Skeletal muscle cell (primary cell): ENCODE measurements at regions not wholly inside any gene's neighbourhood (a gene's known extent, or its start where the extent isn't known, plus 50 kb on each side); places are given as distances from the start of the nearest gene placed in this dataset.
"Not testable (repeated sequence)": the region's sequence is repeated elsewhere in the genome, so short reads cannot be mapped to it uniquely, and the experiment has no call there.

Experiments used
- DNase-seq: peaks from one replicate; pipeline ENCODE4 v3.0.0-alpha.2; 2010; ENCODE audit warnings: low read depth
- H3K4me3 ChIP-seq: 2 replicates; pipeline ENCODE4 v1.5.1; 2011; ENCODE audit warnings: low read depth, mild to moderate bottlenecking, control low read depth, low read length, moderate library complexity

DNA sequence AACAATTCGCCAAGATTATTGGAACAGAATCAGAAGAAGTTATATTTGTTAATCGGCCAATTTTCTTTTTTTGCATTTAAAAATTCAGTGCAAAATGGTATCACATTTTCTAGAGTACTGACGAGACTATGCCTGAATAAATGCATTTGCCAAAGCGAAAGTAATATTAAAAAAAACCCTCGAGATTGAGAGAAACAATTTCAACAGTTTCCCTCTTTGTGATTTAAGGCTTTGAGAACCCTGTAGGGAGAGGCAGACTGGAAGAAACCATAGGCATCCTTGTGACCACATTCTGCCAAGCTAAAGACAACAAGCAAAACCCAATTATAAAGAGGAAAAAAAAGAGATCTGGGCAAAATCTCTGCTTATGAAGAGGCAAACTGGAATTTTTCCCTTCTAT is 218.1 kb upstream of the GK2 start:
- no peak for DNase-seq

DNA sequence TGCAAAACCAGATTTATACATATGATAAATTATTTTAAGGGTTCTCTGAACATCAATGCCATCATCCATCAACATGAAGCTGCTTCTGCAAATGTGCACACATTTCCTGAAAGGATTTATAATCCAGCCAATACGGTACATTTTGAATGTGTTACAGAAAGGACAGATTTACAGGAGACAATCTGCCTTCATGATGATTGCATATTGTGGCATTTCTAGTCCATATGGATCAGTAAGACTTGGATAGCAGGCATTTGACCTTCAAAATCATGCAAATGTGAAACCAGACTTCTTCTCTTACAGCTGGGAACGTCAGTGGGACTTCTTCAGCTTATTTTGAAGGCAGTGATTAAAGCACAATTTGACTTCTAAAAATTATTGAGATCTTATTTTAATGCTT is 217.3 kb upstream of the GK2 start:
- DNase-seq, result no peak
- H3K4me3 ChIP-seq, result no peak overlapping the region

More for the DNA sequence above, 218.1 kb upstream of the GK2 start:
- no peak overlapping the region for H3K4me3 ChIP-seq

DNA sequence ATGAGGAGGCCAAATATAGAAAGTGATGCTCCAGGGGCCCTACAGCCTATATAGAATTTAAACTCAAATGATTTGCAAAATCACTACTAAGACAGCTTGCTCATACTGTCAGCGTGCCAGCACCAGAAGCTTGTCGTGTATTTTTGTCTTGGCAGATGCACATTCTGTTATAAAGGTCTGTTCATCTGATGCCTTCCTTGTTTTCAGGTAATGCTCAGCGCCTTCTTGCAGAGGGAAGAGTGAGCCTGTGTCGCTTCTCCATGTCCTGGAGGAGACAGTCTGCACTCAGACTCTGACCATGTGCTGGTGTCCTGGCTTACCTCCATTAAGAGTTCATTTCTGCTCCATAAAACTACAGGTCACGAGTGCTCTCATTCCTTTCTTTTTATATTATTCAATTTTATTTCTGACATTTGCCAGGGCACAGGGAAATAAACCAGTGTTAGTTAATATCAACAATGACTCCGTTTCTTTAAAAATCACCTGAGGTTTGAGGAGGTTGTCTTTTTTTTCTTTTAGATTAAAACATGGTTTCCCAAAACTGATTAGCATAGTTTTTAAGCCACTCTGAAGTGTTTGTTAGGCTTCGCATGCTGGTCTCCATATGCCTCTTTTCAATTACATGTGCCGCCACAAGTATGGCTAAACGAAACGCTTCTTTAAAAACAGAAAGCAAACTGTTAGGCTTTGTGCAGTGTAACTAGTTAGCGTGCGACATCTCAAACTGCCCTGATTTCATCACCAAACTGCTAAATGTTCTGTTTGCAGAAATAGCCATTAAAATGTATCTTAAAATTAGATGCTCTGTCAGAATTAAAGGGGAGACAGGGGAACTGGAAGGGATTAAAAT is 215.2 kb upstream of the GK2 start:
- peak; percentile 0 for DNase-seq
- H3K4me3 ChIP-seq, result no peak overlapping the region

DNA sequence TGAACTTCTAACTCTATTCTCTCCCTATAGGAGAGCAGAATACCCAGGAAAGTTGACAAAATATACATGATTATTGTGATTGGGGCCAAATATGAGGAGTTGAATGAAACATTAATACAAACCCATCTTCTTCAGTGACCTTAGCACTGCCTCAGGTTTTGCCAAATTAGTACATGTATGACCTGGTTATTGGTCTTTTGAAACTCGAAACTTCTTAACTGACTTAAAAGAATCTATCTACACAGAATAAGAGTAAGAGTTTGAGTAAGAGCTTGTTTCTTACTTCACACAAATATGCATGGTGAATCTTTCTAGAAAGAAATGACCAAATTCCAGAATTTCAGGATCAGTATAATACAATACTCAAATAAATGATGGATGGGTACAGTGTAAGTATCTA is 213.0 kb upstream of the GK2 start:
- no peak overlapping the region for H3K4me3 ChIP-seq
- DNase-seq, result no peak

DNA sequence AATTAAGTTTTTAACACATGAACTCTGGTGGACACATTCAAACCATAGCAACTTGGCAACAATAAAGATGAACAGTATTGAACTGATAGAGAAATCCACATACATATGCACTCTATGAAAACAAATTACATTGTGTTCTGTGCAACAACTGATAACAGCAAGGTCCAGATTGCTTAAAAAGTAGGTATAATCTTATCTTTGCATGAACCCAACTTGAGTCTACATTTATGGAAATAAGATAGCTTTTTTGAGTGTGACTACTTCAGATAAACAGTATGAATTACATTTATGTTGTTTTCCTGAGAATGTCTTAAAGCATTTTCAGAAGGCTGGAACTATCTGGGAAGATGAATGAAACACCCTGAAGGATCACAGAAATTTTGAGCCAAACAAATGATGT is 212.6 kb upstream of the GK2 start:
- H3K4me3 ChIP-seq, result no peak overlapping the region
- no peak for DNase-seq

DNA sequence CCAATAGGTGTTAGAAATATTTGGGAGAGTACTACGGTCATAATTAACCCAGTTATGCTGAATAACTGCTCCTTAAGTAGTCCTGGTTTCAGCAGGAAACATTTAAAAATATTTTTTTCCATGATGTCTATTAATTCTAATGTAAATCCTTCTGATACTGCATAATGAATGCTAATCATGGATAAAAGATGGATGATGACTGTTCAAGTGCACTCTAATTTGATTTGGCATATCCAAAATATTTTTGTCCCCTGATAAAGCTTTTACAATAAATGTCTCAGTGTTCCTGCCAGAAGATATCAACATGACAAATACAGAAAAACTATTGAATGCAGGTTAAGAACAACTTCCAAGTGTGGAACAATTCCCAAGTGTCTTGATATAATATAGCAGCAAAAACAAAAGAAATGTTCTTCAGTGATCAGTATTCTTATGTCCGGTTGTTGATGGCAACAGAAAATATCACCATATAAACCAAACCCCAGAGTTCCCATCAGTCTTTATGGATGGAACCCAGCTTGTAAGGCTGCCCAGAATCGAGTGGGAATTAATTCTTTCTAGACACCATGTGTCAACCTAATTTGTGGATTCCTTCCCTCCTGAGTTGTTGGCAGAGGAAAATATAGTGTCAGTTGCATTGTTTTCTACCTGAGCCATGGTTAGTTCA is 205.4 kb upstream of the GK2 start:
- no peak overlapping the region for H3K4me3 ChIP-seq
- DNase-seq, result no peak

DNA sequence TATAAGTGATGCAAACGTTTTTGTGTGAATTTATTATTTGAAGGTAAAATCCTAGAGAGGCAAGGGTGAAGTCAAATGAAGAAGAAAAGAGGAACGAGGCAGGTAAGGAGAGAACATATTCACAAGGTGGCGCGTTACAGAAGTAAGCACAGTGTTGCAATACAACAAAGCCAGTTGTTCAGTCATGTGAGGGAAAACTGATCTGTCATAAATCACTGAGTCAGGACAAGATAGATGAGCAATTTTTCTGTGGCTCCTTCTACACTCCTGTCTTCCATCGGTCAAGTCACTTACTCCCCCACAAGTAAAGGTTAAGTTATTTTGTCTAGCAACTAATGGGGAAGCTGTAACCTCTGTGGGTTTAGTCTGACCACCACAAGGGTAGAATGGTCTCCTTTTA is 203.0 kb upstream of the GK2 start:
- H3K4me3 ChIP-seq, result no peak overlapping the region
- no peak for DNase-seq

DNA sequence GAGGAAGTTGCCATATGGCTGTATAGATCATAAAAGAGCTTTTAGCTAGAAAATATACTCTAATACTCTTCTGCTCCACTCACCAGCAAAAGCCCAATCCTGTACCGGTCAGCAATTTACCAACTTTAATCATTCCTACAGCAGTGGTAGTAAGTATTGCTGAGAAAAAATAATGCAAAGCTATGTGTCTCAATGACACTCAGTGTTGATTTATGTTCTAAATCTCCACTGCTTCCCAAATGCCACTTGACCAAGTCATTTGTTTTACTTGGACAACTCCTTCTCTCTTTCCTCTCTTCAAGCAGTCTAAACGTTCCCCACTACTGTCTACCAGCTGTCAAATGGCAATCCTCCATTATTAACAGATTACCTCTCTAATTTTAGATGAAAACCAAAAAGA is 201.8 kb upstream of the GK2 start:
- H3K4me3 ChIP-seq, result no peak overlapping the region
- no peak for DNase-seq

DNA sequence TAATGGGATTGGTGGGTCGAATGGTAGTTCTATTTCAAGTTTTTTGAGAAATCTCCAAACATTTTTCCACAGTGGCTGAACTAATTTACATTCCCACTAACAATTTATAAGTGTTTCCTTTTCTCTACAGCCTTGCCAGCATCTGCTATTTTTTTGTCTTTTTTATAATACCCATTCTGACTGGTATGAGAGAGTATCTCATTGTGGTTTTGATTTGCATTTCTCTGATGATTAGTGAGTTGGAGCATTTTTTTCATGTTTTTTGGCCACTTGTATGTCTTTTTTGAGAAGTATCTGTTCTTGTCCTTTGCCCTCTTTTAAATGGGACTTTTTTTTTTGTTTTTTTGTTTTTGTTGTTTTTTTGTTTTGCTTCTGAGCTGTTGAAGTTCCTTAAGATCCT is 200.0 kb upstream of the GK2 start:
- H3K4me3 ChIP-seq, result no peak overlapping the region
- no peak for DNase-seq

DNA sequence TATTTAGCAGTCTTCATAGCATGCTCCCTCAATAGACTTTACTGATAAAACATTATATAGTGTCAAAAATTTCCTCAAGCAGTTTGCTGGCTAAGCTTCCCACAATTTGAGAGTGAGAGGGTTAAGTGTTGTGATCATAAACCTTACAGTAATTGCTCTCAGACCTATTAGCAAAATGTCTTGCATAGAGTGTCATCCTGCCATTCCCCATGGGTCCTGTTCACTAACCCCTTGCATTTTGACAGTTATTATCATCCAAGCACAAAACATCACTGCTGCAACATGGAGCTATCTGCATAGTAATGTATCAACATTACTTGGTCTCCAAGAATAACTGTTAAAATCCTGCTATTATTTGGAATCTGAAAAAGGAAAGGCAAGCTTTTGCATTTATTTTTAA is 196.1 kb upstream of the GK2 start:
- no peak for DNase-seq
- H3K4me3 ChIP-seq, result no peak overlapping the region

DNA sequence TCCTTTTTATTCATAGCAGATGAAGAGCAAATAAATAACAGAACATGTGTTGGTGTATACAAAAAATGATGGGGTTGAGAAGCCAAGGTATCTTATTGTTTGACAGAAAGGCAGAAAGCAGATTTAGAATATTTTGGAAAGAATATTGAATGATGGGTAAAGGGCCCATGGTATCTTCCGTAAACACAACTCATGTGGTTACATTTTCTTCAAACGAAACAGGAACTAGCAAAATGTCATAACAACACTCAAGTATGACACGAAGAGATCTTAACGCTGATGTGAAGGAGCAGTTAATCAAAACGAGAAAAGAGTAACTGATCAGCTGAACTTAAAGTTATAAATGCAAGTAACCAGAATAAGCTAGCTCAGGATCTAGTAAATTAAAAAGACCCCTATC is 195.7 kb upstream of the GK2 start:
- no peak overlapping the region for H3K4me3 ChIP-seq
- no peak for DNase-seq

DNA sequence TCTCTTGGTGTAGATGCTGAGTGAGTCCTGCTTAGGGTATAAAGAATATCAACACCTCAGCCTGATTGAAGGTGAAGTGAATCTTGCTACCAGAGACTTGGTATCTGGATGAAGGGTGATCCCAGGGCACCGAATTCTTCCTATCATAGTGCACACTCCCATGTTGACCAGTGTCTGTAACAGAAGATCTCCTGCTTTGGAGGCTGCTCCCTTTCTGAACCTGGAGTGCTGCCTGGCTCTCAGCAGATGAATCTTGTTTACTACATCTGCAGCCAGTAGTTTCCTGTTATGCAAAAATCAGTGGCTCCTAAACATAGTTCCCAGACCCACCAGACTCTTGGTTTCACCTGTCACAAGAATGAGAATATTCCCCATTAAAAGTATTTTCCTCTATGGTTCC is 191.7 kb upstream of the GK2 start:
- no peak for DNase-seq
- no peak overlapping the region for H3K4me3 ChIP-seq

DNA sequence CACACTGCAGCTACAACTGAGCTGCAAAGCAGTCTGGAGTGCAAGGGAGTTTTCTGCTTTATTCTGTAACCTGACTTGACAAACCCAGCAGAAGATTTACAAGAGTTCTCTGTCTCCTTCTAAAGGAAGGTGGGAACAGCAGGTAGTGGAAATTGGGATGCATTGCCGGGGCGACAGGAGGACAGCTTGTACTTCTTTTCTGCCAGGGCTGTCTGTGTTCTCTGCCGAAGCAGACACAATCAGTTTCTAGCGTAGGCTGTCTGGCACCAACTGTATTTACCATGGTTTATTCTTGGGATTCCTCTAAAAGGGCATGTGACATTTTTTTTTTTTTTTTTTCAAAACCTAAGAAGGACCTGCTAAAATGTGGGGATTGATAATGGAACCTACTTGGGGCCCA is 190.8 kb upstream of the GK2 start:
- no peak for DNase-seq
- no peak overlapping the region for H3K4me3 ChIP-seq

DNA sequence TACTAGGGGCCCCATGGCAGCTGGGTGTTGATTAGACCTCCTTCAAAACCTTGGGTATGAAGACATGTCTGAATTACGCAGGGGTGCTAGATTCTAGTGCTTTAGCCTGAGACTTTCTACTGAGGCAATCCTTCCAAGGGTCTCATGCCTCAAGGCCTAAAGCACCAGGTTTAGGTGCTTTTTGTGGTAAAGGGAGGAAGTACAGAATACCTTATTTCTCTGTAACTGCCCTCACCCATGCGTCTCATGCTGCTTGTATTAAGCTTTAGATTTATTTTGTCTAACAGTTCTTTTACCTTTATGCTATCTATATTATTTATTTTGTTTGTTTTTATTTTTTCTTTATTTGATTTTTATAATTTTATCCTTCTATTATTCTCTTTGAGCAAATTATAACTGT is 190.2 kb upstream of the GK2 start:
- no peak for DNase-seq

DNA sequence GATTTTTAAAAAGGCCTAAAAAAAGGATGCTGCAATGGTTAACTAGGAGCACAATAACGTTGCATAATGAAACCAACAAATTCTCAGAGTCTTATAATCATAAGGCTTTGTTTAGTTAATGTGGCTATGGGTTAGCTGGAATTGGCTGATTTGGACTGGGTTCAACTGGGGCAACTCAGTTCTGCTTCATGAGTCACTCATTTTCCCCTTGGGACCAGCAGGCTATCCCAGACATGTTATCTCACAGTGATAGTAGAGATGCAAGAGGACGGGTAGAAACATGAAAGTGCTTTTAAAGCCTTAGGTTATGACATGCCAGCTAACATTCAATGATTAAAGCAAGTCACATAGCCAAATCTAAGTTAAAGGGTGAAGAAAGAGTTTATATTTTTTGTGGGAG is 189.2 kb upstream of the GK2 start:
- no peak overlapping the region for H3K4me3 ChIP-seq
- peak; percentile 39 for DNase-seq

More for the DNA sequence above, 190.2 kb upstream of the GK2 start:
- no peak overlapping the region for H3K4me3 ChIP-seq

DNA sequence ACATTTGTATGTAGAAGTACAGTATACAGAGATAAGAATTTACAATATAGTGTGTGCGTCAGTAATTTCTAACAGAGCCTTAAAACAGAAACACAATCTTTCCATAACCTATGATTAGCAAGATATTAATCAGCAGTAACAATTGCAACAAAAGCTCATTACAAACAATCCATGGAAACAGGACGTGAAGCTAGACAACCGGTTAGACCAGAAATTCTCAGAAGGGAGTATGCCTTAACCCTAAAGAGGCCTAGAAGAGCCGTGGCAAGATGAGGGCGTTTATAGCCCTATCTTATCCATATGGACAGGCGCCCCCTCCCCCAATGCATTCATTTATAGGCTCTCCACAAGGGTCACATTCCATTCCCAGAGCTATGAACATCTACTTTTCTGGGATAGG is 184.2 kb upstream of the GK2 start:
- not testable (repeated sequence) for H3K4me3 ChIP-seq, DNase-seq

DNA sequence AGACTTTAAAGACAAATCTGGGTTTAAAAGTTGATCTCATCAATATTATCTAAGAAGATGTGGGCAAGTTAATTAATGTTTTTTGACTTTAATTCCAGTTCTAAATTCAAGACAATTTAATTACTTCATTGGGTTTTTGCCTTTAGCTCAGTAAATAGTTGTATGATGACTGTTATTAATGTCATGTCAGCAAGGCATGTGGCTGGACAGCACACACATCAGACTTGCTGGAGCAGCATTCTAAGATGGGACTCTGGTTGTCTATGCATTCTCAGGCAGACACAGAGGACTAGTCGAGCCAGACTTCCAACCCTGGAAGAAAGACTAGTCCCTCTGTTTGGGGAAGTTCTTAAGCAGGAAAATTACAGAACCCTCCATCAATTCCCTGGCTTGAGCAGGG is 180.7 kb upstream of the GK2 start:
- DNase-seq, result no peak
- no peak overlapping the region for H3K4me3 ChIP-seq

DNA sequence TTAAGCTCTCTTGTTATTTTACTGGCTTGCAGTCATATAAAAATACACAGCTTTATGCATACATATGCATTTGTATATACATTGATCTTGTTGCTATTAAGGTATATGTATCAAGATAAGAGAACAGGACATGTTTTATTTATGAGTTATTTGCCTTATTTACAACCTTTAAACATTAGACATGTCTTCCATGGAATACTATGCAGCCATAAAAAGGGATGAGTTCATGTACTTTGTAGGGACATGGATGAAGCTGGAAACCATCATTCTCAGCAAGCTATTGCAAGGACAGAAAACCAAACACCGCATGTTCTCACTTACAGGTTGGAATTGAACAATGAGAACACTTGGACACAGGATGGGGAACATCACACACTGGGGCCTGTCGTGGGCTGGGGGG is 179.2 kb upstream of the GK2 start:
- H3K4me3 ChIP-seq, DNase-seq: not testable (repeated sequence)

DNA sequence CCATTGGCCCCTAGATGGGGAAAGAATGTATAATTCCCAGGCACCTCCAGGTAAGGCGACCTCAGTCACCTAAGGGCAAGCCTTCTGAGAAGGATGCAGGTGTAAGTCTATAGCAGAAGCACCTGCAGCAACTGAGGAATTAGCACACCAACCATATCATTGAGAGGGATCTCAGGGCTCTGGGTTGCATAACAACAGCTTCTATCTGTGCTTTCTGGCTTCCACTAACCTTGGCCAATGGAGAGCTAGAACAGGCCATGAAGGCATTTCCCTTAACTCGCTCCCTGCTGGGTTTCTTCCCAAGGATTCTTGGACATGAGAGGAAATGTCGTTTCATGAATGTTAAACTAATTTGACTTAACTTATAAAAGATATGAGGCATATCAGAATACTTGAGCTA is 177.8 kb upstream of the GK2 start:
- no peak for DNase-seq
- no peak overlapping the region for H3K4me3 ChIP-seq

DNA sequence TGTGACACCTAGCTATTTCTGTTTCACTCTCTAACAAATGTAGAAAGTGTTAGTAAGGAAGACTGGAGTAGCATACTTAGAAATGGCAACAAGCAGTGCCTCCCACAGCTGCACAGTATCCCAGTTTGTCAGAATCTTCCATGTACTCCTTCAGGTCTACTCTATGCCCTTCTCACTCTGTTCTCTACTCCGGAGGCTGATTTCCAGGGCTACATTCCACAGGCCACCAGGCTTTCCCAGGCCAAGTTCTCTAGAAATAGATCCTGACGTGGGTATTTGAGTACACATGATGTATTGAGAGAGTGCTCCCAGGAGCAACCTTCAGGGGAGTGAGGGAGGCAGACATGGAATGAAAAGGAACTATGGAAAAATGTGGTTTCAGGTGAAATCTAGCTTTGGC is 177.3 kb upstream of the GK2 start:
- no peak for DNase-seq
- no peak overlapping the region for H3K4me3 ChIP-seq

DNA sequence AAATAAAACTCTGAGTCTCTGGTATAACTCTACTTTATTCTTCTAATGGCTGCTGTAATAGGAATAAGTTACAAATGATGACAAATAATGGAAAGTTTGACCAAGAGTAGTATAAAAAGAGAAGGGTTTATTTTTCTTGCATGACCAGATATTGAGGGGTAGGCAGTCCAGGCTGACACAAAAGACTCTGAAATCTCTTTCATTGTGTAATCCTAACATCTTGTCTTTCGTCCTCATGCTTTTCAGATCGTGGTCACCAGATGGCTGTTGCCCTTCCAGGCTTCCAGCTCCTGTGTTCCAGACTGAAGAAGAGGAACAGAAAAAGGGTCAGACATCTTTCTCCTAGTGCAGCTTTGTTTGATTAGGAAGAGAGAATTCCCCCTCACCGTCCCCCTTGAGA is 176.9 kb upstream of the GK2 start:
- DNase-seq, result no peak
- H3K4me3 ChIP-seq, result no peak overlapping the region
